ENCODE measurements at regions not wholly inside any gene's neighbourhood (a gene's known extent, or its start where the extent isn't known, plus 50 kb on each side); places are given as distances from the start of the nearest gene placed in this dataset.

DNA sequence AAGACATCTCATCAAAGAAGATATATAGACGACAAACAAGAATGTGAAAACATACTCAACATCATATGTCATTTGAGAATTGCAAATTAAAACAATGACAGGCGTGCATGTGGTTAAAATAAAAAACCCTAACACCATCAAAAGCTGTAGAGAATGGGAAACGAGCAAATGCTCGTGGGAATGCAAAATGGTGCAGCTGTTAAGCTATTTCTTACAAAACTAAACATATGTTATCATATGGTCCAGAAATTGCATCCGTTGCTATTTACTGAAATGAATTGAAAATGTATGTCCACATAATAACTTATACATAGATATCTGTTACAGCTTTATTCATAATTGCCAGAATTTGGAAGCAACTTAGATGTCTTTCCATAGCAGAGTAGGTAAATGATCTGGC is 574.4 kb downstream of the TNS3 start:
- intact Hi-C loops (cut with micrococcal nuclease) (no loop called here), in situ Hi-C loops (cut with MboI; ENCODE audit: low sequenced_read_pairs) (no loop called here), dilution Hi-C loops (cut with HindIII; ENCODE audit: low sequenced_read_pairs, unreplicated experiment) (no loop called here)
- ChIA-PET POLR2A (ENCODE audit: unreplicated experiment) (no interaction called here), CTCF (no interaction called here)
- TF ChIP-seq SMC3 (IDR thresholded peaks at IDR 0.05; ENCODE audit: low read depth, low read length), result no peak
- no peak for TF ChIP-seq MAFK (IDR thresholded peaks at IDR 0.05; ENCODE audit: low read depth, low read length)
- no peak for TF ChIP-seq RFX5 (IDR thresholded peaks at IDR 0.05; ENCODE audit: low read depth, low read length)
- TF ChIP-seq, protein P1, sequence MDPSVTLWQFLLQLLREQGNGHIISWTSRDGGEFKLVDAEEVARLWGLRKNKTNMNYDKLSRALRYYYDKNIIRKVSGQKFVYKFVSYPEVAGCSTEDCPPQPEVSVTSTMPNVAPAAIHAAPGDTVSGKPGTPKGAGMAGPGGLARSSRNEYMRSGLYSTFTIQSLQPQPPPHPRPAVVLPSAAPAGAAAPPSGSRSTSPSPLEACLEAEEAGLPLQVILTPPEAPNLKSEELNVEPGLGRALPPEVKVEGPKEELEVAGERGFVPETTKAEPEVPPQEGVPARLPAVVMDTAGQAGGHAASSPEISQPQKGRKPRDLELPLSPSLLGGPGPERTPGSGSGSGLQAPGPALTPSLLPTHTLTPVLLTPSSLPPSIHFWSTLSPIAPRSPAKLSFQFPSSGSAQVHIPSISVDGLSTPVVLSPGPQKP (IDR thresholded peaks at IDR 0.05; ENCODE audit: borderline replicate concordance, low read depth, low read length), result no peak
- TF ChIP-seq CHD1 (IDR thresholded peaks at IDR 0.05; ENCODE audit: low read depth, low read length), result no peak
- no peak for TF ChIP-seq MXI1 (IDR thresholded peaks at IDR 0.05; ENCODE audit: borderline replicate concordance, low read depth, low read length)
- no peak for TF ChIP-seq POLR2A (IDR thresholded peaks at IDR 0.05; ENCODE audit: low read depth, low read length)
- TF ChIP-seq MAZ (IDR thresholded peaks at IDR 0.05; ENCODE audit: borderline replicate concordance, low read depth, low read length), result no peak
- no peak for TF ChIP-seq RAD21 (IDR thresholded peaks at IDR 0.05; ENCODE audit: low read length)
- no peak for TF ChIP-seq FOS (IDR thresholded peaks at IDR 0.05; ENCODE audit: low read depth, low read length)
- no peak for TF ChIP-seq NFE2L2 (IDR thresholded peaks at IDR 0.05; ENCODE audit: low read depth, low read length)
- TF ChIP-seq, protein P2, sequence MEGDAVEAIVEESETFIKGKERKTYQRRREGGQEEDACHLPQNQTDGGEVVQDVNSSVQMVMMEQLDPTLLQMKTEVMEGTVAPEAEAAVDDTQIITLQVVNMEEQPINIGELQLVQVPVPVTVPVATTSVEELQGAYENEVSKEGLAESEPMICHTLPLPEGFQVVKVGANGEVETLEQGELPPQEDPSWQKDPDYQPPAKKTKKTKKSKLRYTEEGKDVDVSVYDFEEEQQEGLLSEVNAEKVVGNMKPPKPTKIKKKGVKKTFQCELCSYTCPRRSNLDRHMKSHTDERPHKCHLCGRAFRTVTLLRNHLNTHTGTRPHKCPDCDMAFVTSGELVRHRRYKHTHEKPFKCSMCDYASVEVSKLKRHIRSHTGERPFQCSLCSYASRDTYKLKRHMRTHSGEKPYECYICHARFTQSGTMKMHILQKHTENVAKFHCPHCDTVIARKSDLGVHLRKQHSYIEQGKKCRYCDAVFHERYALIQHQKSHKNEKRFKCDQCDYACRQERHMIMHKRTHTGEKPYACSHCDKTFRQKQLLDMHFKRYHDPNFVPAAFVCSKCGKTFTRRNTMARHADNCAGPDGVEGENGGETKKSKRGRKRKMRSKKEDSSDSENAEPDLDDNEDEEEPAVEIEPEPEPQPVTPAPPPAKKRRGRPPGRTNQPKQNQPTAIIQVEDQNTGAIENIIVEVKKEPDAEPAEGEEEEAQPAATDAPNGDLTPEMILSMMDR (conservative IDR thresholded peaks at IDR 0.05; ENCODE audit: low read depth, low read length), result no peak
- no peak overlapping the region for H2AK9ac ChIP-seq (replicated peaks; ENCODE audit: low read depth, low read length, poor library complexity)
- no peaks in the 10 kb centered on the region for H3K79me1 ChIP-seq (ENCODE audit: low read depth in 1 of 2, low read length in 2 of 2)
- H3K23ac ChIP-seq (ENCODE audit: low read depth, low read length), result no peak overlapping the region
- H3K36me3 ChIP-seq (ENCODE audit: control insufficient read depth, insufficient read depth, low read length), result no peaks in the 10 kb centered on the region
- no peak overlapping the region for H2BK15ac ChIP-seq (ENCODE audit: low read depth, low read length)
- H3K4ac ChIP-seq (ENCODE audit: low read depth, low read length), result no peak overlapping the region
- H3K56ac ChIP-seq (ENCODE audit: extremely low read depth, insufficient read depth, low read length), result no peak overlapping the region
- no peaks in the 10 kb centered on the region for H3K9me1 ChIP-seq (ENCODE audit: insufficient read depth, low read length)
- no peak overlapping the region for H2BK20ac ChIP-seq (ENCODE audit: low read depth, low read length)
- H2BK5ac ChIP-seq (ENCODE audit: low read depth, low read length, poor library complexity, severe bottlenecking), result no peak overlapping the region
- ATAC-seq (ENCODE audit: low read depth), result no peak
- no peak overlapping the region for H3K4me2 ChIP-seq (ENCODE audit: low read depth, low read length)
- H4K5ac ChIP-seq (ENCODE audit: low read depth, low read length), result no peak overlapping the region
- H2AFZ ChIP-seq (replicated peaks; ENCODE audit: low read length, poor library complexity), result no peak overlapping the region
- H4K91ac ChIP-seq (ENCODE audit: insufficient read depth, low read depth, low read length), result no peak overlapping the region
- no peak overlapping the region for H2BK120ac ChIP-seq (ENCODE audit: low read depth, low read length)
- H3K9ac ChIP-seq (ENCODE audit: low read depth, low read length), result no peak overlapping the region
- no TSS peak for BruUV-seq (replicated peaks)
- H3K27me3 ChIP-seq (ENCODE audit: control insufficient read depth, insufficient read depth, low read length), result no peaks in the 10 kb centered on the region
- no peak overlapping the region for H3K14ac ChIP-seq (replicated peaks; ENCODE audit: low read depth, low read length)
- no peak overlapping the region for H3K27ac ChIP-seq (ENCODE audit: insufficient read depth, low read length)
- no peaks in the 10 kb centered on the region for H3K4me1 ChIP-seq (ENCODE audit: control insufficient read depth, insufficient read depth, low read length)
- WGBS, 2 experiments (ENCODE audit: extremely low coverage in 2 of 2, insufficient read length in 1 of 2), result no CpG with 5 or more reads among the region's 5 CpGs
- H3K4me3 ChIP-seq (ENCODE audit: insufficient read depth, low read depth, low read length), result no peak overlapping the region
- no peak for DNase-seq
- no peaks in the 10 kb centered on the region for H3K9me3 ChIP-seq (ENCODE audit: control insufficient read depth, insufficient read depth, low read length)
- H2AK5ac ChIP-seq (ENCODE audit: low read depth, low read length), result no peak overlapping the region
- H4K8ac ChIP-seq (ENCODE audit: low read depth in 2 of 2, low read length in 2 of 2), result no peak overlapping the region
- no peak overlapping the region for H3K18ac ChIP-seq (ENCODE audit: low read depth, low read length)
- H4K20me1 ChIP-seq (ENCODE audit: insufficient read depth, low read length), result no peaks in the 10 kb centered on the region

Data from IMR-90 (cell line).